GM06990 (cell line): ENCODE measurements at regions not wholly inside any gene's neighbourhood (a gene's known extent, or its start where the extent isn't known, plus 50 kb on each side); places are given as distances from the start of the nearest gene placed in this dataset.

Source experiments
- DNase-seq: peaks from one replicate; pipeline ENCODE4 v3.0.0-alpha.2; 2011; ENCODE audit not compliant: insufficient read length; ENCODE audit errors: extremely low read depth
- H3K27me3 ChIP-seq: replicated peaks from 2 replicates; pipeline ENCODE4 v1.6.0; 2011; ENCODE audit warnings: low read length; ENCODE audit not compliant: control insufficient read depth, insufficient read depth
- H3K36me3 ChIP-seq: 2 replicates; pipeline ENCODE4 v1.5.1; 2011; ENCODE audit warnings: low read length; ENCODE audit not compliant: control insufficient read depth, insufficient read depth
- H3K4me3 ChIP-seq: replicated peaks from 2 replicates; pipeline ENCODE4 v1.5.1; 2011; ENCODE audit warnings: low read depth, mild to moderate bottlenecking, control low read depth, low read length
- TF ChIP-seq, protein P1 (sequence below): IDR thresholded peaks from 2 replicates; pipeline ENCODE4 v1.5.1; 2011; ENCODE audit warnings: low read length, control low read depth, mild to moderate bottlenecking, inconsistent platforms; ENCODE audit not compliant: insufficient read depth, poor library complexity, severe bottlenecking

DNA sequence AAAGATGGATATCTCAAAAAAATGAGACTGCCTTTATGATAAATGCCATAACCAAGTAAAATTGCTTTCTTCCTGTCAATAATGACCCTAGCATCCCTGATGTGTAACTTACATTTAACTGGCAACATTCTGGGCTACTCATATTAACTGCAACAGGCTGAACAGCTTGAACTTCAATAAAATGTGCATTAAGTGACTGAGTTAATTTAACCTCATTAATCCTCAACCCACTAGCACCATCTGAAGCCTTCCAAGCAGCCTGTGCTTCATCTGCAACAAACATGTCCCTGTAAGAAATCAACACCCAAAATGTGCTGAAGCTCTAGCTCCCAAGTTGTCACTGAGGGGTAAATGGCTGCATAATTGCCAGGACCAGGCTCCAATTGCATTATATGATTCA is 296.2 kb upstream of the ZC3H15 start:
- no peaks in the 10 kb centered on the region for H3K27me3 ChIP-seq
- TF ChIP-seq, protein P1, sequence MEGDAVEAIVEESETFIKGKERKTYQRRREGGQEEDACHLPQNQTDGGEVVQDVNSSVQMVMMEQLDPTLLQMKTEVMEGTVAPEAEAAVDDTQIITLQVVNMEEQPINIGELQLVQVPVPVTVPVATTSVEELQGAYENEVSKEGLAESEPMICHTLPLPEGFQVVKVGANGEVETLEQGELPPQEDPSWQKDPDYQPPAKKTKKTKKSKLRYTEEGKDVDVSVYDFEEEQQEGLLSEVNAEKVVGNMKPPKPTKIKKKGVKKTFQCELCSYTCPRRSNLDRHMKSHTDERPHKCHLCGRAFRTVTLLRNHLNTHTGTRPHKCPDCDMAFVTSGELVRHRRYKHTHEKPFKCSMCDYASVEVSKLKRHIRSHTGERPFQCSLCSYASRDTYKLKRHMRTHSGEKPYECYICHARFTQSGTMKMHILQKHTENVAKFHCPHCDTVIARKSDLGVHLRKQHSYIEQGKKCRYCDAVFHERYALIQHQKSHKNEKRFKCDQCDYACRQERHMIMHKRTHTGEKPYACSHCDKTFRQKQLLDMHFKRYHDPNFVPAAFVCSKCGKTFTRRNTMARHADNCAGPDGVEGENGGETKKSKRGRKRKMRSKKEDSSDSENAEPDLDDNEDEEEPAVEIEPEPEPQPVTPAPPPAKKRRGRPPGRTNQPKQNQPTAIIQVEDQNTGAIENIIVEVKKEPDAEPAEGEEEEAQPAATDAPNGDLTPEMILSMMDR = no peak
- no peak for DNase-seq
- no peak overlapping the region for H3K4me3 ChIP-seq
- H3K36me3 ChIP-seq = no peaks in the 10 kb centered on the region

DNA sequence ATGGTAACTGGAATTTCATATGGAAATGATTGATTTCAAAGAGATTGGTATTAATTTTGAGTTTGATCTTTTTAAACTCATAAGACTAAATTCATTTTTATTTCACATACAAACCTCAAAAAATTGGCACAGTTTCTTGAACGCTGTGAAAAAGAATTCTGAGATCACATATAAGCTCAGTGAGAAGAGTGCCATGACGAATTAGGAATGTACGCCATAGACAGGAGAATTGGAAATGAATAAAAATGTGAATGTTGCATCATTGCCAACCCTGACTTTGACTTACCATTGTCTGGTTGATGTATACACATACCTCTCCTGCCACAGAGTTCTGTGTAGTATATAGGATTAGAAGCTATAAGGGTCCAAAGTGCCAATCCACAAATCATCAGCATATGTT is 290.4 kb upstream of the ZC3H15 start:
- Histone ChIP-seq H3K4me3 (no peak overlapping the region), H3K36me3 (no peaks in the 10 kb centered on the region), H3K27me3 (no peaks in the 10 kb centered on the region)
- TF ChIP-seq, protein P1 = no peak
- no peak for DNase-seq

DNA sequence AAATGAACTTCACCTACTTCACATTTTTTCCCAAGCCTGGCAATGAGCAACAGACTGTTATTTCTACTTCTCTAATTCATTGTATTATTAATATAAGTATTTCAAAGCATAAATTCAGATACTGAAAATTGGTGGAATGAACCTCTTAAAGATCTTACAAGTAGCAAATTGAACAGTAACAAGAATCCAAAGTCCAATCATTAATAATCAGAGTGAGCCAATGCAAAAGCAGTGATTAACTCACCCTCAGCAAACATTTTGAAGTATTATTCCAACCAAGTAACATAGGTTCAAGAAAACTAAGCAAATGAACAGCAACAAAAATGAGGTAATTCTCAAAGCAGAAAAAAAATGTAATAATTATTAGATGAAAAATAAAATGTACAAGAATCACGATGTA is 288.1 kb upstream of the ZC3H15 start:
- TF ChIP-seq, protein P1 = no peak
- no peaks in the 10 kb centered on the region for H3K36me3 ChIP-seq
- DNase-seq = no peak
- no peak overlapping the region for H3K4me3 ChIP-seq
- no peaks in the 10 kb centered on the region for H3K27me3 ChIP-seq

DNA sequence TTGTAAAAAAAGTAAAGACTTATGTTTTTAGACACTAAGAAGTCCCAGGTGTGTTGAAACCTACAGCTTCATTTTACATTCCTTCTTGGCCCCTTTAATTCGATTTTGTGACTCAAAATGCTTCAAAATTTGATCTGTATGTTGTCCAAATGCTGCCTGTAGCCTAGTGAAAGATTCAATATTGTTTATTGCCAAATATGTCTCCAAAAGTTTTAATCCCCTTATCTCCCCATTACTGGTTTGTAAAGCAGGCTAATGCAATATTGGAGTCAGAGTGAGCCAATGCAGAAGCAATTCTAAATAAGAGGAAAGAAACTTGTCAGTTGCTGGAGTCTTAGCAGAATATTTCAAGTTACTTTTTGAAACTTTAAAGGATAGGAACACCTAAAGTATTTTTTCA is 287.0 kb upstream of the ZC3H15 start:
- Histone ChIP-seq H3K4me3 (no peak overlapping the region), H3K36me3 (no peaks in the 10 kb centered on the region), H3K27me3 (no peaks in the 10 kb centered on the region)
- TF ChIP-seq, protein P1 = no peak
- DNase-seq = no peak

DNA sequence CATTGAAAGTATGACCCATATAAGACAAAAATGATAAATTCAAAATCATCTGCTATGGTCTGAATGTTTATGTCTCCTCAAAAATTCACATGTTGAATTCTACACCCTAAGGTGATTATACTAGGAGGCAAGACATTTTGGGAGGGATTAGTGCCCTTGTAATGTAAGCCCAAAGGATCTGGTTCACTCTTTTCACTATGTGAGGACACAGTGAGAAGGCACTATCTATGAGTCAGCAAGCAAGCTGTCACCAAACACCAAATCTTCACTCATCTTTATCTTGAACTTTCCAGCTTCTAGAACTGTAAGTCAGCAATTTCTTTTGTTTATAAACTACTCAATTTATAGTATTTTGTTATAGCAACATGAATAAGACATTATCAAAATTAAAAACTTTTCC is 284.7 kb upstream of the ZC3H15 start:
- no peak for DNase-seq
- TF ChIP-seq, protein P1 = no peak
- Histone ChIP-seq H3K4me3 (no peak overlapping the region), H3K36me3 (no peaks in the 10 kb centered on the region), H3K27me3 (no peaks in the 10 kb centered on the region)

DNA sequence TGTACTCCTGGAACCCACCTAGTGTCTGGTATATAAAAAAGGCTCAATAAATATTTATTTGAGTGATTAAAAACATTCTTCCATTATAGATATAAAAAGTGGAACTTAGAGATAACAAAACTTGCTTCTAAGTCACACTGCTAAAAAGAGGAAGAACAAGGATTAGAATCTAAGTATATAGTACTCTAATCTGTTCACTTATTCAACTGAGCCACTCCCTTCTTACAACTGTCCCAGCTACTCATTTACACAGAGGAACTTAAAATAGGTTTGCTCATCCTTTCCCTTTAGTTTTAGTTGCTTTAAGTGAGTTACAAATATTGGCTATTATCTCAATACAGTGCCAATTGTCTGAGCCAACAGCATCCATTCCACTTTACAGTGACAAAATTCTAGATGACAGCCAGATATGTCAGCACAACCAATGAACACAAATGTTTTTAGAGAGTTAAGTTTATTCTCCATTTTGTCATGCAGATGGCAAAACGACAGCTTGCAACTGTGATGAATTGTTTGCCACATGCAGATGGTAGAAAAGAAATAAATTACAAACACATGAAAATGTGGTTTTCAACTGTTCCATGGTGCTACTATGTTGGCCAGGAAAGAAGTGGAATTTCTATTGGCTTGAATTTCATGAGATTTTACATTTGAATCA is 280.7 kb upstream of the ZC3H15 start:
- no peak for DNase-seq
- no peaks in the 10 kb centered on the region for H3K36me3 ChIP-seq

More for the DNA sequence above, 280.7 kb upstream of the ZC3H15 start:
- TF ChIP-seq, protein P1 = no peak
- H3K4me3 ChIP-seq = no peak overlapping the region
- H3K27me3 ChIP-seq = no peaks in the 10 kb centered on the region
